ENCODE measurements at regions not wholly inside any gene's neighbourhood (a gene's known extent, or its start where the extent isn't known, plus 50 kb on each side); places are given as distances from the start of the nearest gene placed in this dataset.

- TF ChIP-seq, protein P1, sequence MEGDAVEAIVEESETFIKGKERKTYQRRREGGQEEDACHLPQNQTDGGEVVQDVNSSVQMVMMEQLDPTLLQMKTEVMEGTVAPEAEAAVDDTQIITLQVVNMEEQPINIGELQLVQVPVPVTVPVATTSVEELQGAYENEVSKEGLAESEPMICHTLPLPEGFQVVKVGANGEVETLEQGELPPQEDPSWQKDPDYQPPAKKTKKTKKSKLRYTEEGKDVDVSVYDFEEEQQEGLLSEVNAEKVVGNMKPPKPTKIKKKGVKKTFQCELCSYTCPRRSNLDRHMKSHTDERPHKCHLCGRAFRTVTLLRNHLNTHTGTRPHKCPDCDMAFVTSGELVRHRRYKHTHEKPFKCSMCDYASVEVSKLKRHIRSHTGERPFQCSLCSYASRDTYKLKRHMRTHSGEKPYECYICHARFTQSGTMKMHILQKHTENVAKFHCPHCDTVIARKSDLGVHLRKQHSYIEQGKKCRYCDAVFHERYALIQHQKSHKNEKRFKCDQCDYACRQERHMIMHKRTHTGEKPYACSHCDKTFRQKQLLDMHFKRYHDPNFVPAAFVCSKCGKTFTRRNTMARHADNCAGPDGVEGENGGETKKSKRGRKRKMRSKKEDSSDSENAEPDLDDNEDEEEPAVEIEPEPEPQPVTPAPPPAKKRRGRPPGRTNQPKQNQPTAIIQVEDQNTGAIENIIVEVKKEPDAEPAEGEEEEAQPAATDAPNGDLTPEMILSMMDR (IDR thresholded peaks at IDR 0.05; ENCODE audit: unreplicated experiment), result no peak
- Mint-ChIP-seq H3K27me3 (no peaks in the 10 kb centered on the region), H3K4me3 (ENCODE audit: low read depth) (no peak overlapping the region), H3K36me3 (ENCODE audit: insufficient read depth) (no peaks in the 10 kb centered on the region), H3K4me1 (ENCODE audit: low read depth) (no peaks in the 10 kb centered on the region), H3K27ac (no peak overlapping the region), H3K9me3 (ENCODE audit: low read depth) (no peaks in the 10 kb centered on the region)
- no peak for DNase-seq (ENCODE audit: low spot score, unreplicated experiment)
These were observed 286.4 kb upstream of the MMADHC start for GRCh38 chr2:149873936-149874335.

DNA sequence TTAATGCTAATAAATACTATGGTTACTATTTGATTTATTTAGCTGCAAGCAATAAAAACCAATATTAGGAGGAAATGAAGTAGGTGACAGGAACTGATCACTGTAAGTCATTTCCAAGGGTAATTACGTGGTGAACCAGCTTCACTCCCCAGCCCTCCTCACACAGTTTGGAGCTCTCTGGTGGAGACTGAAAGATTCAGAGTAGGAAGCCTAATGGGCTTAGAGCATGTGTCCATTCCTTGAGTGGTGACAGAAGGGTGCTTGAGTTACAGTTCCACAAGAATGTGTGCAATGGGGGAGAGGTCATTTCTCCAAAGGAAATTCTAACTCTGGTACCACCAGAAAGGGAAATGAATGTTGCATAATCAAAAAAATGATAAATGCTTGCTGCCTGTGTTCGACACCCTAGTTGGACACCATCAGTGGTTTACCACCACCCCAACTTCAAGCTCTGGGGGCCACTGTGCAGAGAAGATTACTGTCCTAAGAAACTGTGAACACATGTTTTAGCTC lies 285.1 kb upstream of the MMADHC start:
- H3K27ac Mint-ChIP-seq, result no peak overlapping the region
- DNase-seq (ENCODE audit: low spot score, unreplicated experiment), result no peak
- H3K36me3 Mint-ChIP-seq (ENCODE audit: insufficient read depth), result no peaks in the 10 kb centered on the region
- H3K4me3 Mint-ChIP-seq (ENCODE audit: low read depth), result no peak overlapping the region
- TF ChIP-seq, protein P1 (IDR thresholded peaks at IDR 0.05; ENCODE audit: unreplicated experiment), result no peak
- H3K4me1 Mint-ChIP-seq (ENCODE audit: low read depth), result no peaks in the 10 kb centered on the region
- no peaks in the 10 kb centered on the region for H3K27me3 Mint-ChIP-seq
- H3K9me3 Mint-ChIP-seq (ENCODE audit: low read depth), result peaks cover 4% of the 10 kb centered on the region

- Mint-ChIP-seq H3K27me3 (no peaks in the 10 kb centered on the region), H3K27ac (no peak overlapping the region), H3K36me3 (ENCODE audit: insufficient read depth) (no peaks in the 10 kb centered on the region), H3K9me3 (ENCODE audit: low read depth) (peaks cover 4% of the 10 kb centered on the region), H3K4me3 (ENCODE audit: low read depth) (no peak overlapping the region), H3K4me1 (ENCODE audit: low read depth) (no peaks in the 10 kb centered on the region)
- no peak for DNase-seq (ENCODE audit: low spot score, unreplicated experiment)
- TF ChIP-seq, protein P1 (IDR thresholded peaks at IDR 0.05; ENCODE audit: unreplicated experiment), result no peak
These were observed 284.5 kb upstream of the MMADHC start for GRCh38 chr2:149872041-149872440.

DNA sequence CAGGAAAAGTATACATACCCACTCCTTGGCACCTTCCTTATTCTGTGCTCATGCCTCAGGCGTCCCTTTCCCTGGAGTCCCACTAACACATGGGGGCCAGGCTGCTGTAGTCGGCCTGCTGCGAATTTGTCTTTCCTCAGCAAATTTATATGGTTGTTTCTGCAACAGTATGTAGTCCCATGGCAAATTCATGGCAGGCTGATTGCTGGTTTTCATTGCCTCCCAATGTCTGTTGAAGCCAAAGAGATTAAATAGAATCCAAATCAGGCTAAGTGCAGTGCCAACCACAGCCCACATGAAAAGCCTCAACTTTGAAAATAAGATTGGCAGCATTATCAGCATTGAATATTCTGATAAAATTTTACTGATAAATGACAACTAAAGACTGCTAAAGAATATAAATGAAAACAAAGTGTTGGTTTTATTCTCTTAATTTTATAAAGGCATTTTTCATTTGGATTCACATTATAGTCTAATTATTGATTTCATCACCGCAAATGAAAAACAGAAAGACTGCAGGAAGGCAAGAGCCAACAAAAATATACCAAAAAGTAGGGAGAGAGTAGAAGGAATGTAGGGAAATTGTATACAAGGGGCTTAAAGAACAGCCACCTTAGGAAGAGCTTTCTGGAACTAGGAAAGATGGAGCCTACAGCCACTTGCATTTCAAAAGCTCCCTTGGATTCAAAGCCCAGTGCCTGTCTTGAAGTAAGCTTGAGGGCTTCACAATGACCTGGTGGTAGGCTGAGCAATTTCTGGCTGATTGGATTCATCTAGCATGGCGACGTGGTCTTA lies 283.7 kb upstream of the MMADHC start:
- Mint-ChIP-seq H3K27ac (no peak overlapping the region), H3K4me3 (ENCODE audit: low read depth) (no peak overlapping the region), H3K36me3 (ENCODE audit: insufficient read depth) (no peaks in the 10 kb centered on the region), H3K4me1 (ENCODE audit: low read depth) (no peaks in the 10 kb centered on the region), H3K27me3 (no peaks in the 10 kb centered on the region), H3K9me3 (ENCODE audit: low read depth) (peaks cover 4% of the 10 kb centered on the region)
- TF ChIP-seq, protein P1 (IDR thresholded peaks at IDR 0.05; ENCODE audit: unreplicated experiment), result no peak
- DNase-seq (ENCODE audit: low spot score, unreplicated experiment), result no peak

DNA sequence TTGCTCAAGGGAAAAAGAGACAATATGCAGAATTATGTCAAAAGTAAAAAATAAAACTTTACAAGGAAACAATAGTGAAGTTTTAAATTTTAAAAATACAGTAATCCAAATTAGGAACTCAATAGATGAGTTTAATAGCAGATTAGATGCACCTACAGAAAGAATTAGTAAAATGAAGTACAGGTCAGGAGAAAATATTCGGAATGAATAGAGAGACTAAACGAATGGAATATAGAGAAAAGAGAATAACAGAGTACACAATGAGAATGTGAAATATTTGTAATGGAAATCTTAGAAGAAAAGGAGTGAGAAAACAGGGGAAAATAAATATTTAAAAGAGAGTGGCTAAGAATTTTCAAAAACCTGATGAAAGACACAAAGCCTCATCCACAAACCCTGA lies 275.7 kb upstream of the MMADHC start:
- no peak for DNase-seq (ENCODE audit: low spot score, unreplicated experiment)
- Mint-ChIP-seq H3K36me3 (ENCODE audit: insufficient read depth) (peaks cover 6% of the 10 kb centered on the region), H3K27ac (no peak overlapping the region), H3K27me3 (no peaks in the 10 kb centered on the region), H3K9me3 (ENCODE audit: low read depth) (peaks cover 12% of the 10 kb centered on the region), H3K4me1 (ENCODE audit: low read depth) (peaks cover 4% of the 10 kb centered on the region), H3K4me3 (ENCODE audit: low read depth) (no peak overlapping the region)
- TF ChIP-seq, protein P1 (IDR thresholded peaks at IDR 0.05; ENCODE audit: unreplicated experiment), result no peak
